GM21423 (cell line): ENCODE measurements at regions not wholly inside any gene's neighbourhood (a gene's known extent, or its start where the extent isn't known, plus 50 kb on each side); places are given as distances from the start of the nearest gene placed in this dataset.
"Not testable (repeated sequence)": the region's sequence is repeated elsewhere in the genome, so short reads cannot be mapped to it uniquely, and the experiment has no call there.

Source experiments
- ATAC-seq: cut with Tn5 transposase; IDR thresholded peaks from one replicate; pipeline ENCODE4 v1.9.1; 2021; ENCODE audit warnings: mild to moderate bottlenecking, moderate library complexity; ENCODE audit not compliant: unreplicated experiment

GRCh38 chr15:21261965-21262850, 178.1 kb downstream of the POTEB3 start:
- ATAC-seq = no peak

- ATAC-seq = no peak
Measured at GRCh38 chr15:21261396-21261964, 178.8 kb downstream of the POTEB3 start.

GRCh38 chr15:21260966-21261395, 179.3 kb downstream of the POTEB3 start:
- no peak for ATAC-seq

GRCh38 chr15:21258635-21259034, 181.7 kb downstream of the POTEB3 start:
- not testable (repeated sequence) for ATAC-seq

GRCh38 chr15:21249508-21250019, 190.7 kb downstream of the POTEB3 start:
- ATAC-seq = not testable (repeated sequence)
